D341Med (cell line): ENCODE measurements at regions not wholly inside any gene's neighbourhood (a gene's known extent, or its start where the extent isn't known, plus 50 kb on each side); places are given as distances from the start of the nearest gene placed in this dataset.
"Not testable (repeated sequence)": the region's sequence is repeated elsewhere in the genome, so short reads cannot be mapped to it uniquely, and the experiment has no call there.

Experiments
- DNase-seq: peaks from one replicate; pipeline ENCODE4 v3.0.0; 2012; ENCODE audit warnings: low spot score

DNA sequence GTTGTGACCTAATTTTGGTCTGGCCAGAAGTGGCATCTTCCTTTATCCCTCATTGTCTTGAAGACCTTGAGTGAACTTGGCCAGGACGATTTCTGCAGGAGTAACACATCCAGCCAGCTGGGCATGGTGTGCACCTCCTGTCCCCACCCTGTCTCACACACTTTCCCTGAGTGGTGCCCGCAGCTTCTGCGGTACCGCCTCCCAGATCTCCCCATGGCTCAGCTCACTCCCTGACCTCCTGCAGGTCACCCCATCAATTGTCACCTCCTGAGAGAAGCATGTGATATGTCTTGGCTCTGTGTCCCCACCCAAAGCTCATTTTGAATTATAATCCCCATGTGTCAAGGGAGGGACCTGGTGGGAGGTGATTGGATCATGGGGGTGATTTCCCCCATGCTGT, 50.2 kb upstream of the TP53I11 start:
- DNase-seq, result no peak

DNA sequence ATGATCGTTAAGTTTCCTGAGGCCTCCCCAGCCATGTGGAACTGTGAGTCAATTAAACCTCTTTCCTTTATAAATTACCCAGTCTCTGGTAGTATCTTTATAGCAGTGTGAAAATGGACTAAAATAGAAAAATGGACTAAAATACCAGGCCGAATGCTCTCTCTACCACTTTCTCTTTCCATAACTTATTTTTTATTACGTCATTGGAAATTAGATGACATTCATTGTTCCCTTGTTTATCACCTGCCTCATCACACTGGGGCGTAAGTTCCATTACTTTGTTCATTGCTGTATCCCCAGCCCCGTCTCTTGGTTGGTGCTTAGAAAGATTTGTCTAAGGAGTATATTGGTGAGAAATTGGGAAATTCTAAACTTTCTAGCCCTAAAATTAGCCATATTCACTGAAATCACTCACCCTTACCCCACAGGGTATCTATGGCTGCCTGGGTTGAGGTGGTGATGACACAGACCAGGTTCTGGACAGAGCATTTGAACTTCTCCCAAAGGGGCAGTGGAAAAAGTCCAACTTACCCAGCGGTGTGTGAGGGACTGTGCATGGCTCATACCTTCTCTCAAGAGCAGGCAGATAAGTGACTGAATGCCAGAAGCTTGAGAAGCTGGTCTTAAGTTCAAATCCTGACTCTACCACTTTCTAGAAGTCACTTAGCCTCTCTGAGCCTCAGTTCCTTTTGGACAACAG, 50.9 kb upstream of the TP53I11 start:
- no peak for DNase-seq

DNA sequence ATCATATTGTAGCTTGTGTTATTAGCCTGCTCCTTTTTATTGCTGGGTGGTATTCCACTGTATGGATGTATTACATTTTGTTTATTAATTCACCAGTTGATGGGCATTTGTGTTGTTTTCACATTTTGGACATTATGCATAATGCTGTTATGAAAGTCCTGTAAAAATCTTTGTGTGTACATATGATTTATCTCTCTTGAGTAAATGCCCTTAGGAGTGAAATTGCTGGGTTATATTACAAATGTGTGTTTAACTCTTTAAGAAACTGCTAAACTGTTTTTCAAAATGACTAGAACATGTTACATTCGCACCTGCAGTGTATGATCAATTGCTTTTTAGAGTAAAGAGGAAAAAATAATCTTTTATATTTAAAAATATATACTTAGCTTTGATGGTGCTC, 54.4 kb upstream of the TP53I11 start:
- no peak for DNase-seq

DNA sequence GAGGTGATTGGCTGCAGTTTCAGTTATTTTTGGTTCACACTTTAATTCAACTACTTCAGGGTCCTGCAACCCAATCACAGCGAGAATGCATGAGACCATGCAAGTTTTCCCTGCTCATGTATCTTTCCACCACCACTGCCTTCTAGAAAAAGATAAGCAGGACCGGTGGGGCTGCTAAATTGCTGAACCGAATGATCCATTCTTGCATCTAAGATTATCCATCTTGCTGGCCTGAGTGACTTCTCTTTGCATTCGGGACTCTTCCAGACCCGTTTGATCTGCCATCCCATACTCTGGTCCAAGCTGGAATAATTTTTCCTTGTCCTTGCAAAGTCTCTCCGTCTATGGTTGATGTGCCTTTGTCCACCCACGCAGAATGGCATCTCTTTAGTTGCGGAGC, 56.3 kb upstream of the TP53I11 start:
- no peak for DNase-seq

DNA sequence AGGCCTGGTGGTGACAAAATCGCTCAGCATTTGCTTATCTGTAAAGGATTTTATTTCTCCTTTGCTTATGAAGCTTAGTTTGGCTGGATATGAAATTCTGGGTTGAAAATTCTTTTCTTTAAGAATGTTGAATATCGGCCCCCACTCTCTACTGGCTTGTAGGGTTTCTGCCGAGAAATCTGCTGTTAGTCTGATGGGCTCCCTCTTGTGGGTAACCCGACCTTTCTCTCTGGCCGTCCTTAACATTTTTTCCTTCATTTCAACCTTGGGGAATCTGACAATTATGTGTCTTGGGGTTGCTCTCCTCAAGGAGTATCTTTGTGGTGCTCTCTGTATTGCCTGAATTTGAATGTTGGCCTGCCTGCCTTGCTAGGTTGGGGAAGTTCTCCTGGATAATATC, 65.3 kb upstream of the TP53I11 start:
- not testable (repeated sequence) for DNase-seq

DNA sequence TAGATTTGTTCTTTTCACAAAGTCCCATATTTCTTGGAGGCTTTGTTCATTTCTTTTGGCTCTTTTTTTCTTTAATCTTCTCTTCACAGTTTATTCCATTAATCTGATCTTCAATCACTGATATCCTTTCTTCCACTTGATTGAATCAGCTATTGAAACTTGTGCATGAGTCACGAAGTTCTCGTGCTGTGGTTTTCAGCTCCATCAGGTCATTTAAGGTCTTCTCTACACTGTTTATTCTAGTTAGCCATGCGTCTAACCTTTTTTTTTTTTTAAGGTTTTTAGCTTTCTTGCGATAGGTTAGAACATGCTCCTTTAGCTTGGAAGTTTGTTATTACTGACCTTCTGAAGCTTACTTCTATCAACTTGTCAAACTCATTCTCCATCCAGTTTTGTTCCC, 65.8 kb upstream of the TP53I11 start:
- not testable (repeated sequence) for DNase-seq

DNA sequence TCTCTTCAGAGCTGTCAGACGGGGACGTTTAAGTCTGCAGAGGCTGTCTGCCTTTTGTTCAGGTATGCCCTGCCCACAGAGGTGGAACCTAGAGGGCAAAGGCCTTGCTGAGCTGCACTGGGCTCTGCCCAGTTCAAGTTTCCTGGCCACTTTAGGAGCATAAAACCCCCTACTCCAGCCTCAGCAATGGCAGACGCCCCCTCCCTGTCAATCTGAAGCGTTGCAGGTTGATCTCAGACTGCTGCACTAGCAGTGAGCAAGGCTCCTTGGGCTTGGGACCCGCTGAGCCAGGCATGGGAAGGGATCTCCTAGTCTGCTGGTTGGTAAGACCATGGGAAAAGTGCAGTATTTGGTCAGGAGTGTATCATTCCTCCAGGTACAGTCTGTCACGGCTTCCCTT, 66.6 kb upstream of the TP53I11 start:
- DNase-seq, result no peak

DNA sequence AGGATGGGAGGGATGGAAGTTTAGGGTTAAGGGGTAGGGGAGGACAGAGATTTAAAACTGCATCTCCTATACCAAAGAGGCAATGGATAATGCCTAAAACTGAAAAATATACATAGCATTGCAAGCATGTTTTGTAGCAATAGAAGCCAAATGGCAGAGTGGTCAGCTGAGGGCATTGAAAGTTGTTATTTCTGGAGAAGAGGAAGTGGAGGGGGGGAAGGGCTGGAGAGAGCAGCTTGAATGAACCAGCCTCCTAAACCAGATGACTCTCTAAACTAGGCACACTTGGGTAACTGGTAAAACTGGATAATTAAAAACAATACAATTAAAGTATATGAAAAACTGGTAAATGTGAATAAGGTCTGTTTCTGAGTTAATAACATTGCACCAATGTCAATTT, 70.3 kb upstream of the TP53I11 start:
- no peak for DNase-seq

DNA sequence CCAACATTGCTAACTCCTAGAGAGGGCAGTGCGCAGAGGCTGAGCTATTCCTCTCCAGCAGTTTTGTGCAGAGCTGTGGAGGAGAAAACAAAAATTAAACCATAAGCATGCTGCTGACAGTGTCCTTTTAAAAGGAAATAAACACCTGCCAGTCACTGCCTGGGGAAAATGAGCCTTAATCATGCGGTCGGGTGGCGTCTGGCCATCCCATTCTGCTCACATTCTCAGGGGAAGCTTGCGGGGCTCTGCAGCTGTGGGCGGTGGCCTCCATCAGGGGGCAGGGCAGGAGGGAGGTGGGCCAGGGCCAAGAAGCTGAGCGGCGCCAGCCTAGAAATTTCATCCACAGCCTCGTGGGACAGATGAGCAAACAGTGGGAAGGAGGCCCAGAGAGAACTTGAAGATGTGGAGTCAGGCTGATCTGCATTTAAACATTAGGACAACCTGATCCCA, 71.0 kb upstream of the TP53I11 start:
- DNase-seq, result peak; percentile 75

DNA sequence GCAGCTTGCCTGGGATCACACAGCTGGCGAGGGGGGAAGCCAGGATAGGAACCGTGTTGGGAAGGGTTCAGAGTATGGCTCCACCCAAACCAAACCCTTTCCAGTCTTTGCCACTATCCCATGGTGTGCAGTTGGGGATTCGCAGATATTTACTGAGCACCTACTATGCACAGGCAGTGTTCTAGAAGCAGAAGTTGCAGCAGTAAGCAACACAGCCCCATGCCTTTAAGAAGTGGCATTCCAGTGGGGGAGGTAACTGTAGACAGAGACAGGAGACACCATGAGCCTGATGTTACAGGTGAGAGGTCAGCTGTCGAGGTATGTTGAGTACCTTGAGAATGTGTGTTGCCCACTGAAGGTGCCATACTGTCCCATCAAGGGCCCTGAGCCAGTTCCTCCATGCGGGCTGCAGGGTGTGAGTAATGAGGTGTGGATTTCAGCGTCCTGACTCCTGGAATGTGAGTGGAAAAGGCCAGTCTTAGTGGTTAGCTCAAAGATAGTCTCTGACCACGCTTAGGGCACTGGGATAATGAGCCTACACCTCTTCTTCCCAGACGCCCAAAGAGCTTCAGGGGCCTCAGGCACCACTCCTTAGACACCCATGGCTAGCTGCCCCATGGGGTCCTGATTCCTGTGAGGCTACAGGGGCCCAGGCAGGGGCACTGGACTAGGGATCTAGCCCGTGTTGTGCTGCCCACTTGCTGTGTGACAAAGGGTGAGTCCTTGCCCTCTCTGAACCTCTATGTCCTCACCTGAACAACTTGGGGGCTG, 71.8 kb upstream of the TP53I11 start:
- DNase-seq, result no peak

DNA sequence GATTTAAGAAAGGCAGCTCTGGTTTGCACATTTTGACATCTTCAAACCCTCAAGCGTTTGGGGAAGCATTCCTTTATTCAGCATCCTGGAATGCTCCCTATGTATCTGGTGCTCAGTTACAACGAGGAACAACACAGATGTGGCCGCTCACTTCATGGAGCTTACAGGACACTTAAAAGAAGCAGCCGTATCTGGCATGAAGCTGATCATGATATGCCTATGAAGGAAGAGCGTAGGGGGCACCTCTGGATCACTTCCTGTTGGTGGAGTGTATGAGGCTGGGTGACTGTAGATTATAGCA, 72.3 kb upstream of the TP53I11 start:
- DNase-seq, result no peak

DNA sequence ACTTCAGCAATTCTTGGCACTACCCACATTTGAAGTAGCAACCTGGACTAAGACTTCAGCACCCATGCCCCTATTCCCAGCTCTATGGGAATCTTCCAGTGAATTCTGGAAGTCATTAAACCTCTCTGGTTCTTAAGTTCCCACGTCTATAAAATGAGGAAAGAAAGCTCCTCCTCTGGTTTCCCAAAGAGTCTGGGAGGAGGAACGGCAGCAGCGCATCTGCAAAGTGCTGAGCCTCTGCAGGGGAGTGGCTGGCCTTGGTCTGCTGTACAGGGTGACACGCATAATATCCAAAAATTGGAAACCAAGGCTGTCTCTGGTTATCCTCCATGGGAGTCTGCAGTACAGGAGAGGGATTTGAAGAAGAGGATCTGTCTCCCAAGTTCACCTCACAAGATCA, 73.6 kb upstream of the TP53I11 start:
- DNase-seq, result no peak

DNA sequence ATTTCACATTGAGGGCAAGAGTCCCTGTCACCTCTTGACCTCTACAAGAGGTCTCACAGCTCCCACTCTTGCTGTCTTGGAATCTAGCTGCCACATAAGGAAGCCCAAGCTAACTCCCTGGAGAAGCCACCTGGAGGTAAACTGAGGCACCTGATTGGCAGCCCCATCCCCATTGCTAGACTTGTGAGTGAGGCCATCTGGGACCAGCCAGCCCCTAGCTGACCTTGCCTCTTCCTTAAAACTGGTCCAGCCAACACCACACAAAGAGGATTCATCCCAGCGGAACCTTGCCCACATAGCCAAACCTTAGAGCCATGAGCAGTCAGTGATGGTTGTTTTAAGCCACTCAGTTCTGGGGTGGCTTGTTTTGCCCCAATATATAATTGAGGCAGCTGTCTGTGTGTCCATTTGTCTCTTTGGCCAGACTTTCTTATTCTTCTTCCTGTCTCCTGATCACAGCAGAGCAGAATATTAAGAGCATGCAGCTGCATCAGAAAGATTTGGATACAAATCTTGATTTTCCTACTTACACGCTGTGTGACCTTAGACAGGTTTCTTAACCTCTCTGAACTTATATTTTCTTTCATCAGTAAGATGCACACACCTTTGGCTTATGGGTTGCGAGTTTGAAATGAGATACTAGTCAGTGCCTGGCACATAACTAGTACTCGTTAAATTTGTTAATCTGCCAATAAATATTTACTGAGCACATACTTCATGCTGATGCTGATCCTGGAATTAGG, 74.3 kb upstream of the TP53I11 start:
- DNase-seq, result no peak

DNA sequence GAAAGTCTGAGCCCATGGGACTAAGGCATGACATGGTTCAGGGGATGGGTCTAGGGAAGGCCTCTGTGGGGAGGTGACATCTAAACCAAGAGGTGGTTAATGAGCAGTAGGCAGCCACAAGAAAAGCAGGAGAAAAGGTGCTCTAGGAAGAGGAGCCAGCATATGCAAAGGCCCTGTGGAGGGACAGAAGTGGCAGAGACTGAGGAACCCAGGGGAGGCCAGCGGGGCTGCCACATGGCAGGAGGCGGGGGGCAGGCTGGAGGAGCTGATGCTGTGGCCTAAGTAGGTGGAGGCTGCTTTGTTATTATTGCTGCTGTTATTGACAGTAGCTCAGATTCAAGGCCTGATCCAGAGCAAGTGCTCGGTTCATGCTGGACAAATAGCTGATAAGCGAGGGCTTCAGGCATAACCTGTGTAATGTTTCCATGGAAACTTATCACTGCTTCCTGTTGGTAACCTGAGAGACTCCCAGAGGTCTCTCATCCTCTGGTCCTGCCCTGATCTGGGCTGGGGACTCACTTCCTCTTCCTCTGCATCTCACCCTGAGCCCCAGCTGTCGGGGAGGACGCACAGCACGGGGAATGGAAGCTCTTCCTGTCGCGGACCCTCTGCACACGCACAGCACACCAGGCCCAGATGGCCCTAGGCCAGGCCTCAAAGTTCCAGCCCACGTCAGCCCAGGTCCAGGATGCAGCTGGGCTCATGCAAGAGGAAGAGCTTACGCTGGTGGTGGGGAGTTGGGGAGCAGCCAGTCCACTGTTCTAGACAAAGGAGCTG, 75.2 kb upstream of the TP53I11 start:
- no peak for DNase-seq

DNA sequence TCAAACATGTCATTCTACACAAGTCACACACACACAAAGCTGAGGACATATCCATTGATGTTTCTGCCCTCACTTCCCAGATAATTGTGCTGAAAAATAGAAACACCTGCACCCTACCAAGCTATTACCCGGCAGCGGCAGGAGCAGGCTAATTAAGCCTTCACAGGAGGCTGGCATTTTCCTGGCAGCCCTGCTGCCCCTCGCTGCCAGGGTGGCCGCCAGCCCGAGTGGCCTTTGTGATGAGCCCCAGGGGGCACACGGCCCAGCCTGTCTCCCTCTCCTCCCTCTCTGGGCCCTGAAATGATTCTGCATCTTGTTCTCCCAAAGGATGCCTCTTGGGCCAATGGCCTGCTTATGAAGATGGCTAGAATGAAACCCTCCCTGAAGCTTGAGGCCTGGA, 76.2 kb upstream of the TP53I11 start:
- no peak for DNase-seq

DNA sequence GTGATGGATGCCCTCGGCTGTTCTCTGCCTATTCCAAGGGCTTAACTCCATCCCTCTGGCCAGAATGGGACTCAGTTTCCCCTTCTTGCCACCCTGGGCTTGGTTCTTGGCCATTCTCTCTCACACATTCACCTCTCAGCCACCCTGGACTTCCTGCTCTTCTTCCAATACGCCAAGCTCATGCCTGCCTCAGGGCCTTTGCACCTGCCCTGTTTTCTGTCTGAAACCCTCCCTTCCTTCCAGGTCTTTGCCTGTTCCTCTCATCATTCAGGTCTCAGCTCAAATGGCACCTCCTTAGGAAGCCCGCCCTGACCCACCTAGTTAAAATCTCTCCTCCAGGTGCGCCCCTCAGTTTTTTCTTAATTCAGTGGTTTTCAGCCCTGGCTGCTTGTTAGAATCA, 76.6 kb upstream of the TP53I11 start:
- DNase-seq, result no peak

DNA sequence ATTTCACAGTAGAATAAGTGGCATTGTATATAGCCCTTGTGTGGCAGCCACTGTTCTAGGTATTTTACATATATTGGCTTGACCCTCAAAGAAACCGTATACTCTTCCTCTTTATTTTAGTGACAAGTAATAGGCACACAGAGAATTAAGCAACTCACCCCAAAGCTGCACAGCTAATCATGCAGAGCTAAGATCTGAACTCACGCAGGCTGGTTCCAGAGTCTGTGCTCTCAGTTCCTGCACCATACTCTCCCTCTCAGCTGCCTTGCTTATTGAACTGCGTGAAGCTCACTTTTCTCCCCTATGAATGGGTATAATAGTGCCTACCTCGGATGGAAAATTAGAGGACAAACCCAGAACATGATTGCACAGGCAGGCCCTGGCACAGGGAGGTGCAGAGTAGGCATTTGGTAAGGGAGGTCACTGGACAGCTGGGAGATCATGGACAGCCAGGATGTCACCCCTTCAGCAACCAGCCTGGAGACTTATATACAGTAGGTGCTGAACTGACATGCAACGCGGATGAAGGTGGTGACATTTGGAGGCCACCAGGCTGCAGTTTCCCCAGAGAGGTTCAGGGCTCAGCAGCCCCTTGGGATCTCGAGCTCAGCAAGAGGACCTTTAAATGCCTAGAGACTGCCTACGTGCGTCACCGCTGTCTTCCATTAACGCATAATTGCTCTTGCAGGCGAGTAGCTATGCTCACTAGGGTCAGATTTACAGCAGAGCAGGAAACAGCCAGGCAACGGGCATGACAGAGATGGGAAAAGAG, 78.4 kb upstream of the TP53I11 start:
- peak; percentile 49 for DNase-seq

DNA sequence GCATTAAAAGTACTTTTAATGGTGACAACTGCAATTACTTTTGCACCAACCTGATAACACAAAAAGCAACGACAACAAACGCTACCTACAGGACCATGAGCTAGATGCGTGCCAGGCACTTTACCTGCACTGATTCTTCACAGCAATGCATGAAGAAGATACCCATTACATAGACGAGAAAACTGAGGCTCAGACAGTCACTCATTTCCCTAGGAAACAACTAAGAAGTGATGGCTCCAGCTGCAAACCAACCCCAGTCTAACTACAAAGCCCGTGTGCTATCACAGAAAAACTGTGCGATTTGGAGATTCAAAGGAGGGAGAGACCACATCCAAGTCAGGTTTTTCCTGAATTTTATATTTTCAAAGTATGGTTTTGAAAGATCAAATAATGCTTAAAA, 80.1 kb upstream of the TP53I11 start:
- no peak for DNase-seq

DNA sequence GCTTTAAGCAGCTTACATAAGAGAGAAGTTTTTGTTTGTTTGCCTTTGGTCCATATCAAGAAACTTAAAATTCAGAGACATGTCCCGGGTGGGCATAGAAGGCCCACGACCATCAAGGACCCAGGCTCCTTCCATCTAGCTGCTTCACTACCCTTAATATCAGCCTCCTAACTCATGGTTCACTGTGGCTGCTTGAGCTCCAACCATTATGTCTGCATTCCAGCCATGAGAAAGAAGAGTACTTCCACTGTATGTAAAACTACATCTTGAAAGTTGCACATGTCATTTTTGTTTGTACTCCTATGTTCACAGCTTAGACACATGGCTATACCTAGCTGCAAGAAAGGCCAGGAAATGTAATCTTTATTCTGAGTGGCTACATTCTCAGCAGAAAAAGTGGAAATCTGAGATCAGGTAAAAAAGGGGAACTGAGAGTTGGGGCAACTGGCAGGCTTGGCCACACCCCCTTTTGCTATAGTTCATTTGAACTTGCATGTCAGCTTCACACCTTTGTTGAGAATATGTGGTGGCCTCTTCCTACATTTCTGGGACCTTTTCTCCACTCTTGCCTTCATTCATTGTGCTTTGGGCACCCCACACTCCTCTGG, 81.3 kb upstream of the TP53I11 start:
- DNase-seq, result no peak

DNA sequence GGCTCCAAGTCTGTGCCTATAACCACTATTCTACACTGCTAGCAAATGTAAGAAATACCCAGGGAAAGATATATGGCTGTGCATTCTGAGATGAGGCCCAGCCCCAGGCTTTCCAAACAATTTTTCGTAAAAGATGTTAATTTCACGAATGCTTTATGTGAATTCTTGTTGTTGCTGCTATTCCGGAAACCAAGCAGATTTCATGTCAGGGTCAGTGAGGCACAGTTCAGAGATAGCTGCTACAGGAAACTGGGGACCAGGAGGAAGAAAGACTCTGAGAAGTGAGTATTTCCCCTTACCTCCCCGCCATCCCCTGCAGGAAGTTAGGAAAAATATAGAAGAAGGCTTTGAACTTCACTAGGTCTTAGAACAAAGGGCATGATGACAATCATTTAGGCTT, 84.7 kb upstream of the TP53I11 start:
- DNase-seq, result no peak

DNA sequence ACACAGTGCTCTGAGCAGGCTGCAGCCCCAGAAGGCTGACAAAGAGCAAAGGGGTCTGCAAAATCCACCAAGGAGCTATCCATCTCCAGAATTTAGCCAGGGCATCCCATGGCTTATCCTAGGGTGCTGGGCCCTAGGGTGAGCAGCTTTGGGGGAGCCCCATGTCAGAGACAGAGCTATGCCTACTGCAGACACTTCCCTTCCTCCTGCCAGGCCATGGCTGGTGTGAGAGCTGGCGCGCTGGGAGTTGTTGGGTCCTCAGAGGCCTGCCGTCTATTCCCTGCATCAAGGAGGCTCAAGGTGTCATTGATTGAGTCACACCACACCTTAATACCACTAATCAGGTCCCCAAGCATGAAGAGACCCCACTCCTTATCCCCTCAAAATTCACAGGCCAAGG, 85.3 kb upstream of the TP53I11 start:
- no peak for DNase-seq
